Esophagus squamous epithelium (tissue), 5 donors: ENCODE measurements at regions not wholly inside any gene's neighbourhood (a gene's known extent, or its start where the extent isn't known, plus 50 kb on each side); places are given as distances from the start of the nearest gene placed in this dataset.

Source experiments
- DNase-seq: peaks from one replicate; lab custom pipeline; 2025; lab: John Stamatoyannopoulos, UW
- H3K27ac ChIP-seq, 4 donors: fragments of 200-600 bp; sonication (generic); one replicate each; pipeline ENCODE4 v1.5.1; 2016 to 2019; ENCODE audit warnings: mild to moderate bottlenecking in 1 of 4
- H3K27me3 ChIP-seq, 4 donors: fragments of 200-600 bp; sonication (generic); 1 replicate in 3 of 4; 2 replicates in 1 of 4; pipeline versions ENCODE4 v1.5.1 to v1.6.0; 2017 to 2021; ENCODE audit warnings: antibody characterized with exemption in 1 of 4
- H3K36me3 ChIP-seq, 3 donors: fragments of 200-600 bp; sonication (generic); one replicate each; pipeline ENCODE4 v1.5.1; 2016 to 2019
- H3K4me1 ChIP-seq, 3 donors: fragments of 200-600 bp; sonication (generic); one replicate each; pipeline ENCODE4 v1.5.1; 2017 to 2019
- H3K4me3 ChIP-seq, 4 donors: fragments of 200-600 bp; sonication (generic); 1 replicate in 3 of 4; 2 replicates in 1 of 4; pipeline ENCODE4 v1.5.1; 2016 to 2019; ENCODE audit warnings: mild to moderate bottlenecking in 2 of 4, moderate library complexity in 1 of 4
- H3K9me3 ChIP-seq, 3 donors: fragments of 200-600 bp; sonication (generic); one replicate each; pipeline ENCODE4 v1.5.1; 2016 to 2019
- CTCF ChIP-seq, 6 experiments: fragments of 450-650 bp in 4 of 6; fragments of 200-600 bp in 2 of 6; sonication (generic) in 2 of 6; IDR thresholded peaks; one replicate each; pipeline ENCODE4 v1.5.1; 2016 to 2019; ENCODE audit warnings: antibody characterized with exemption in 6 of 6, mild to moderate bottlenecking in 4 of 6, moderate library complexity in 4 of 6
- POLR2A ChIP-seq, 4 donors: fragments of 450-650 bp; IDR thresholded peaks; one replicate each; pipeline ENCODE4 v1.6.1; 2017; ENCODE audit warnings: antibody characterized with exemption in 4 of 4, mild to moderate bottlenecking in 4 of 4, moderate library complexity in 3 of 4
- WGBS, 2 donors: methylation state at CpG; one replicate each; pipeline ENCODE4 v1.1.5; 2018; 5-methylcytosine and 5-hydroxymethylcytosine counted together
- intact Hi-C: fragments of 100-400 bp; cut with DNase I; formaldehyde crosslinking; loops from one replicate; pipeline ENCODE4 v1.15.0; 2022
- donor health status: DM: yes; HTN: yes; CAD: no.

GRCh38 chr6:115398607-115399006 is 662.1 kb downstream of the FRK start:
- no peak for TF ChIP-seq CTCF (IDR thresholded peaks at IDR 0.05)
- TF ChIP-seq POLR2A (IDR thresholded peaks at IDR 0.05): no peak
- 68 to 85% methylated on average over 1 of the region's 1 CpG for WGBS, 2 donors
- H3K36me3 ChIP-seq: no peaks in the 10 kb centered on the region
- H3K27ac ChIP-seq: no peak overlapping the region
- H3K4me1 ChIP-seq: no peaks in the 10 kb centered on the region
- intact Hi-C loops: no loop called here
- no peaks in the 10 kb centered on the region for H3K27me3 ChIP-seq
- H3K9me3 ChIP-seq: no peaks in the 10 kb centered on the region
- no peak overlapping the region for H3K4me3 ChIP-seq
- no peak for DNase-seq

DNA sequence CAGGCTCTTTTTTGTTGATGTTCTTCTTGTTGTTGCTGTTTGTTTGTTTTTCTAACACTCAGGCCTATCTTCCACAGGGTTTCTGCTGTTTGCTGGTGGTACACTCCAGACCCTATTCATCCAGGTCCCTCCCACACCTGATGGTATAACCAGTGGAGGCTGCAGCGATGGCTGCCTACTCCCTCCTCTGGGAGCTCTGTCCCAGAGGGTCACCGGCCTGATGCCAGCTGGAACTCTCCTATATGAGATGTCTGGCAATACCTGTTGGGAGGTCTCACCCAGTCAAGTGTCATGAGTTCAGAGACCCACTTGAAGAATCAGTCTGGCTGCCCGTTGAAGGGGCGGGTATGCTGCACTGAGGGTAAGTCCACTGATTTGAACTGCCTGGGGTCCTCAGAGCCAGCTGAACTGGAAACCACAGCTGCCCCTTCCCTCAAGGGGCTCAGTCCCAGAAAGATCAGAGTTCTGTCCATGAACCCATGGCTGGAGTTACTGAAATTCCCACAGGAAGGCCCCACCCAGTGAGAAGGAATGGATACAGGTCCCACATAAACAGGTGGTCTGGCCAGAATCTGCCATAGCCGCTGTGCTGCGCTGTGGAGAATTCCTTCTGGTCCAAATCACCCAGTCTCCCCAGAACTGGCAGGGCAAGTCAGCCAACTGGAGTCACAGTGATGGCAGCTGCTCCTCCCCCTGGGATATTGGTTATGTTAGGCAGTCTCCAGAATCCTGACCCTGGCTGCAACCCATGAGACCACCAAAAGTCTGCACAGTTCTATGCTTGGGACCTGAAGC is 664.4 kb downstream of the FRK start:
- DNase-seq: no peak
- no peak overlapping the region for H3K27ac ChIP-seq
- H3K9me3 ChIP-seq: no peaks in the 10 kb centered on the region
- intact Hi-C loops: no loop called here
- H3K27me3 ChIP-seq: no peaks in the 10 kb centered on the region
- no peak overlapping the region for H3K4me3 ChIP-seq
- no peaks in the 10 kb centered on the region for H3K36me3 ChIP-seq
- no peak for TF ChIP-seq CTCF (IDR thresholded peaks at IDR 0.05)
- no peak for TF ChIP-seq POLR2A (IDR thresholded peaks at IDR 0.05)
- no peaks in the 10 kb centered on the region for H3K4me1 ChIP-seq
- WGBS, 2 donors: 62 to 83% methylated on average over 2 to 6 of the region's 6 CpGs

DNA sequence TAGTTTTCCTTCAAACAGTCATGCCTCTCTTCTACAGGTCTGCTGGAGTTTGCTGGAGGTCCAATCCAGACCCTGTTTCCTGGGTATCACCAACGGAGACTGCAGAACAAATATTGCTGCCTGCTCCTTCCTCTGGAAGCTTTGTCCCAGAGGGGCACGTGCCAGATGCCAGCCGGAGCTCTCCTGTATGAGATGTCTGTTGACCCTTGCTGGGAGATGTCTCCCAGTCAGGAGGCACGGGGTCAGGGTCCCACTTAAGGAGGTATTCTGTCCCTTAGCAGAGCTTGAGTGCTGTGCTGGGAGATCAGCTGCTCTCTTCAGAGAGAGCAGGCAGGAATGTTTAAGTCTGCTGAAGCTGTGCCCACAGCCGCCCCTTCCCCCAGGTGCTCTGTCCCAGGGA is 666.9 kb downstream of the FRK start:
- no peaks in the 10 kb centered on the region for H3K27me3 ChIP-seq
- intact Hi-C loops: no loop called here
- no peak for DNase-seq
- no peaks in the 10 kb centered on the region for H3K9me3 ChIP-seq
- no peak overlapping the region for H3K4me3 ChIP-seq
- no peak overlapping the region for H3K27ac ChIP-seq
- WGBS, 2 donors: 69% methylated on average over 3 of the region's 5 CpGs; no CpG with 5 or more reads in 1 of the 2 donors
- no peak for TF ChIP-seq CTCF (IDR thresholded peaks at IDR 0.05)
- TF ChIP-seq POLR2A (IDR thresholded peaks at IDR 0.05): no peak
- no peaks in the 10 kb centered on the region for H3K4me1 ChIP-seq
- no peaks in the 10 kb centered on the region for H3K36me3 ChIP-seq

GRCh38 chr6:115370202-115370601 is 690.5 kb downstream of the FRK start:
- Histone ChIP-seq H3K27ac (no peak overlapping the region), H3K9me3 (no peaks in the 10 kb centered on the region), H3K36me3 (no peaks in the 10 kb centered on the region), H3K4me1 (no peaks in the 10 kb centered on the region), H3K4me3 (no peak overlapping the region), H3K27me3 (no peaks in the 10 kb centered on the region)
- 52 to 54% methylated on average over 2 of the region's 2 CpGs for WGBS, 2 donors
- DNase-seq: no peak
- intact Hi-C loops: no loop called here
- TF ChIP-seq POLR2A (IDR thresholded peaks at IDR 0.05): no peak
- TF ChIP-seq CTCF (IDR thresholded peaks at IDR 0.05): no peak

DNA sequence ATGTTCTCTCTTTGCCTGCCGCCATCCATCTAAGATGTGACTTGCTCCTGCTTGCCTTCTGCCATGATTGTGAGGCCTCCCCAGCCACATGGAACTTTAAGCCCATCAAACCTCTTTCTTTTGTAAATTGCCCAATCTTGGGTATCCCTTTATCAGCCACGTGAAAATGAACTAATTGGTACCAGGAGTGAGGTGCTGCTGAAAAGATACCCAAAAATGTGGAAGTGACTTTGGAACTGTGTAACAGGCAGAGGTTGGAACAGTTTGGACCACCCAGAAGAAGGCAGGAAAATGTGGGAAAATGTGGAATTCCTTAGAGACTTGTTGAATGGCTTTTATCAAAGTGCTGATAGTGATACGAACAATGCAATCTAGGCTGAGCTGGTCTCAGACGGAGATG is 694.9 kb downstream of the FRK start:
- intact Hi-C loops: no loop called here
- H3K27me3 ChIP-seq: no peaks in the 10 kb centered on the region
- H3K4me3 ChIP-seq: no peak overlapping the region
- H3K27ac ChIP-seq: no peak overlapping the region
- no peaks in the 10 kb centered on the region for H3K9me3 ChIP-seq
- WGBS, 2 donors: 83 to 89% methylated on average over 4 of the region's 4 CpGs
- no peaks in the 10 kb centered on the region for H3K4me1 ChIP-seq
- TF ChIP-seq POLR2A (IDR thresholded peaks at IDR 0.05) (no peak), CTCF (IDR thresholded peaks at IDR 0.05) (no peak)
- no peak for DNase-seq
- no peaks in the 10 kb centered on the region for H3K36me3 ChIP-seq
